ENCODE measurements at regions not wholly inside any gene's neighbourhood (a gene's known extent, or its start where the extent isn't known, plus 50 kb on each side); places are given as distances from the start of the nearest gene placed in this dataset.

DNA sequence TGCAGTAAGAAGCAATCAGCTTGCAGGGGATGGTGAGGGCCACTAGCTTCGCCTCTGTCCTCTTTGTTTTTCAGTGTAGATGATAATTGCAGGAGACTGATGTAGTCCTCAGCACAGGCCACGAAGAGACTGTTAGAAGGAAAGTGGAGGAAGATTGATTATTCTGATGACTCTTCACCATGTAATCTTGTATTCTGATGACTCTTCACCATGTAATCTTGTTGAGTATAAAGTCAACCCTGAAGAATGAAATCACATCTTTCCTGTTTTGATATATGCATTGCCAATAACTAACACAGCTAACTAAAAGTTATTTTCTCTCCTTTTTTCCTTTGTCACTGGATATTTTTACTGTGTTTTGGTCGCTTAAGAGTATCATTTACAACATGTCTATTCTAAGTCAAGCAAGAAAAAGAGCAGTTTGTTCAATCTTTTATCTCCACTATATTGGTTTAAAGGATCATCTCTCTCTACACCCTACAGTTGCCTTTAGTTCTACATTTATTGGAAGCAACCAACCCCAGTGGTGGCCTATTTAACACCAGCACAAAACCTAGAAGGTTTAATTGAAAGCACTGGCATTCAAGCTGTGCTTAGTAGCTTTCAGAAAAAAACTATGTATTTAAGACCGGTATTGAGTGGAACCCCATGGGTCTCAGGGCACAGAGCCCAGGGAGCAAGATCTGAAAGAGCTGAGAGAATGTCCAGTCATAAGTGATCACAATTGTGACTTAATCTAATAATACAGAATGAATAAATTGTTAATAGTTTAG is 107.2 kb upstream of the BTBD3 start:
- Histone ChIP-seq H3K4me3 (ENCODE audit: low read length) (no peak overlapping the region), H3K4me1 (ENCODE audit: low read length) (no peaks in the 10 kb centered on the region), H3K36me3 (replicated peaks; ENCODE audit: low read depth, low read length) (no peaks in the 10 kb centered on the region), H3K9ac (ENCODE audit: low read length) (no peak overlapping the region), H3K79me2 (ENCODE audit: low read length) (no peaks in the 10 kb centered on the region), H4K20me1 (ENCODE audit: insufficient read depth, low read length) (no peaks in the 10 kb centered on the region), H3K27ac (ENCODE audit: low read length) (no peak overlapping the region), H3K4me2 (ENCODE audit: low read length) (no peak overlapping the region), H2AFZ (ENCODE audit: low read depth, low read length) (no peak overlapping the region), H3K27me3 (ENCODE audit: low read depth, low read length) (no peaks in the 10 kb centered on the region), H3K9me3 (ENCODE audit: insufficient read depth, low read length) (no peaks in the 10 kb centered on the region)
- TF ChIP-seq CTCF (IDR thresholded peaks at IDR 0.05; ENCODE audit: low read depth, low read length) (no peak), EZH2phosphoT487 (IDR thresholded peaks at IDR 0.05; ENCODE audit: low read depth) (no peak)

- H3K9ac ChIP-seq (ENCODE audit: low read length) = no peak overlapping the region
- H3K36me3 ChIP-seq (replicated peaks; ENCODE audit: low read depth, low read length) = no peaks in the 10 kb centered on the region
- H3K27me3 ChIP-seq (ENCODE audit: low read depth, low read length) = no peaks in the 10 kb centered on the region
- H3K27ac ChIP-seq (ENCODE audit: low read length) = no peak overlapping the region
- H3K4me2 ChIP-seq (ENCODE audit: low read length) = no peak overlapping the region
- H3K9me3 ChIP-seq (ENCODE audit: insufficient read depth, low read length) = no peaks in the 10 kb centered on the region
- no peak overlapping the region for H3K4me3 ChIP-seq (ENCODE audit: low read length)
- TF ChIP-seq CTCF (IDR thresholded peaks at IDR 0.05; ENCODE audit: low read depth, low read length) = no peak
- no peak for TF ChIP-seq EZH2phosphoT487 (IDR thresholded peaks at IDR 0.05; ENCODE audit: low read depth)
- H3K79me2 ChIP-seq (ENCODE audit: low read length) = no peaks in the 10 kb centered on the region
- H3K4me1 ChIP-seq (ENCODE audit: low read length) = no peaks in the 10 kb centered on the region
- H4K20me1 ChIP-seq (ENCODE audit: insufficient read depth, low read length) = no peaks in the 10 kb centered on the region
- H2AFZ ChIP-seq (ENCODE audit: low read depth, low read length) = no peak overlapping the region
Measured at GRCh38 chr20:11813106-11813890, 104.4 kb upstream of the BTBD3 start.

DNA sequence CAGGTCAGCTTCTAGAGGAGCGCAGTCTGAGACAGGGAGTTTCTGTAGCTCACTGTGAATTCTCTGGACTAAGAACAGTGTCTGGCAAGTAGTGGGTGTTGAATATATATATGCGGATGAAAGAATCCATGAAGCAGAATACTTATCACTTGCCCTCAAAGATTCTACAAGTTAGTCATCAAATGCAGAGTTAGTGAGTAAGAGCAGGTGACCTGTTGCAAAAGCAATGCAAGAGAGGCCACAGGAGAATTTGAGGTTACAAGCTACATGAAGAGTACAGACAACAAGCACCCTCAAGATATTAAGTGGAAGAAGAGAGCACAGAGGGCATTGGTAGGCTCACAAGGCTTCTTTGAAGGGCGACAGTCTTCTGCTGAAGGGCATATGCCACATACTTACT is 103.4 kb upstream of the BTBD3 start:
- Histone ChIP-seq H3K27me3 (ENCODE audit: low read depth, low read length) (no peaks in the 10 kb centered on the region), H3K4me3 (ENCODE audit: low read length) (no peak overlapping the region), H4K20me1 (ENCODE audit: insufficient read depth, low read length) (no peaks in the 10 kb centered on the region), H3K79me2 (ENCODE audit: low read length) (no peaks in the 10 kb centered on the region), H3K9me3 (ENCODE audit: insufficient read depth, low read length) (no peaks in the 10 kb centered on the region), H2AFZ (ENCODE audit: low read depth, low read length) (no peak overlapping the region), H3K4me1 (ENCODE audit: low read length) (no peaks in the 10 kb centered on the region), H3K27ac (ENCODE audit: low read length) (no peak overlapping the region), H3K4me2 (ENCODE audit: low read length) (no peak overlapping the region), H3K9ac (ENCODE audit: low read length) (no peak overlapping the region), H3K36me3 (replicated peaks; ENCODE audit: low read depth, low read length) (no peaks in the 10 kb centered on the region)
- no peak for TF ChIP-seq EZH2phosphoT487 (IDR thresholded peaks at IDR 0.05; ENCODE audit: low read depth)
- TF ChIP-seq CTCF (IDR thresholded peaks at IDR 0.05; ENCODE audit: low read depth, low read length) = no peak

DNA sequence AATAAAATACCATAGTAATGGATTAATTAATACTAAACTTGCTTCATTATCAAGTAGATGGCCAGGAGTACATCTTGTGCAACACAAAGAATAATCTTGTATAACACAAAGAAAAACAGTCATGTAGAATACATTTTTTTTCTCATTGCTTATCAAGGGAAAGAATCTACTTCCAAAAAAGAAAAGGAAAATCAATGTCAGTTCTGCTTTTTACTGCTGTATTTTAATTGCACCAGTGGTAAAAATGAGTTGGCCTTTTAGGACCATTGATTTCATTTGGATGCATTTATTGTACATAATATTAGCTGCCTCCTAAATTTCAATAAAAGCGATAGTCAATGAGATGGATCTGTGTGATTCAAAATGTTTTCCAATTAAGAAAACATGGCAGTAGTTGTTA is 96.9 kb upstream of the BTBD3 start:
- Histone ChIP-seq H4K20me1 (ENCODE audit: insufficient read depth, low read length) (no peaks in the 10 kb centered on the region), H3K27me3 (ENCODE audit: low read depth, low read length) (no peaks in the 10 kb centered on the region), H3K9me3 (ENCODE audit: insufficient read depth, low read length) (no peaks in the 10 kb centered on the region), H3K27ac (ENCODE audit: low read length) (no peak overlapping the region), H2AFZ (ENCODE audit: low read depth, low read length) (no peak overlapping the region), H3K4me1 (ENCODE audit: low read length) (no peaks in the 10 kb centered on the region), H3K79me2 (ENCODE audit: low read length) (no peaks in the 10 kb centered on the region), H3K9ac (ENCODE audit: low read length) (no peak overlapping the region), H3K4me3 (ENCODE audit: low read length) (no peak overlapping the region), H3K36me3 (replicated peaks; ENCODE audit: low read depth, low read length) (no peaks in the 10 kb centered on the region), H3K4me2 (ENCODE audit: low read length) (no peak overlapping the region)
- TF ChIP-seq EZH2phosphoT487 (IDR thresholded peaks at IDR 0.05; ENCODE audit: low read depth) (no peak), CTCF (IDR thresholded peaks at IDR 0.05; ENCODE audit: low read depth, low read length) (no peak)

Measured in OCI-LY3 (cell line).